ENCODE measurements at regions not wholly inside any gene's neighbourhood (a gene's known extent, or its start where the extent isn't known, plus 50 kb on each side); places are given as distances from the start of the nearest gene placed in this dataset.

DNA sequence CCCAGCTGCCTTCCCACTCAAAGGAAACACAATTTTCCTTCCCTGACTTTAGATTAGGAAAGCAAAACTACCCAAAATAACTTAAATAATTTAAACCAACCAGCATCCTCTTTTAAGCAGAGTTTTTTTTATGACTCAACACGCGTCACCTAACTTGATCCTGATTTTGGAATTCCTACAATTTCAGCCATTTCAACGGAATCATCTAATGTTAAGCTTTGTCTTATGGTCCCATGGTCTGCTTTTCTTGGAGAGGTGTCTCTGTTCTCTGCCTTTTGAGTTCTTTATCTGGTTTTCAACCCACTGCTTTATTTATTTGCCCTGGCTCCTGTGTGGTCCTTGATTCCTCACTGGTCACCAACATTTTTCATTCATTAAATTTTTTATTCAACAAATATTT, 219.2 kb upstream of the ARHGEF26 start:
- no peaks in the 10 kb centered on the region for H3K79me2 ChIP-seq (ENCODE audit: control insufficient read depth, insufficient read depth, low read length)
- no peak overlapping the region for H3K9ac ChIP-seq (ENCODE audit: low read length)
- 94% methylated on average over 3 of the region's 3 CpGs for WGBS (ENCODE audit: insufficient coverage)
- ATAC-seq (ENCODE audit: low read depth) (no peak), DNase-seq (no peak)
- no peaks in the 10 kb centered on the region for H3K9me3 ChIP-seq (ENCODE audit: control extremely low read depth in 1 of 3, control insufficient read depth in 2 of 3, insufficient read depth in 1 of 3, low read length in 2 of 3)
- Mint-ChIP-seq H3K4me1 (no peaks in the 10 kb centered on the region), H3K9me3 (ENCODE audit: insufficient read depth) (no peaks in the 10 kb centered on the region), H3K27me3 (no peaks in the 10 kb centered on the region), H3K4me3 (no peak overlapping the region), H3K27ac (no peak overlapping the region)
- H4K20me1 ChIP-seq (ENCODE audit: control insufficient read depth, insufficient read depth, low read length, poor library complexity, severe bottlenecking), result no peaks in the 10 kb centered on the region
- CTCF ChIA-PET, result no interaction called here
- POLR2A ChIA-PET, result no interaction called here
- TF ChIP-seq, protein P1, sequence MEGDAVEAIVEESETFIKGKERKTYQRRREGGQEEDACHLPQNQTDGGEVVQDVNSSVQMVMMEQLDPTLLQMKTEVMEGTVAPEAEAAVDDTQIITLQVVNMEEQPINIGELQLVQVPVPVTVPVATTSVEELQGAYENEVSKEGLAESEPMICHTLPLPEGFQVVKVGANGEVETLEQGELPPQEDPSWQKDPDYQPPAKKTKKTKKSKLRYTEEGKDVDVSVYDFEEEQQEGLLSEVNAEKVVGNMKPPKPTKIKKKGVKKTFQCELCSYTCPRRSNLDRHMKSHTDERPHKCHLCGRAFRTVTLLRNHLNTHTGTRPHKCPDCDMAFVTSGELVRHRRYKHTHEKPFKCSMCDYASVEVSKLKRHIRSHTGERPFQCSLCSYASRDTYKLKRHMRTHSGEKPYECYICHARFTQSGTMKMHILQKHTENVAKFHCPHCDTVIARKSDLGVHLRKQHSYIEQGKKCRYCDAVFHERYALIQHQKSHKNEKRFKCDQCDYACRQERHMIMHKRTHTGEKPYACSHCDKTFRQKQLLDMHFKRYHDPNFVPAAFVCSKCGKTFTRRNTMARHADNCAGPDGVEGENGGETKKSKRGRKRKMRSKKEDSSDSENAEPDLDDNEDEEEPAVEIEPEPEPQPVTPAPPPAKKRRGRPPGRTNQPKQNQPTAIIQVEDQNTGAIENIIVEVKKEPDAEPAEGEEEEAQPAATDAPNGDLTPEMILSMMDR (IDR thresholded peaks at IDR 0.05), result no peak
- no peak for TF ChIP-seq EZH2 (IDR thresholded peaks at IDR 0.05; ENCODE audit: borderline replicate concordance, insufficient read depth, low read depth, low read length, poor library complexity, severe bottlenecking)
- H3K36me3 ChIP-seq (replicated peaks in 1 of 2; ENCODE audit: control extremely low read depth in 1 of 2, control insufficient read depth in 1 of 2, extremely low read depth in 1 of 2, insufficient read depth in 2 of 2, low read length in 1 of 2), result no peaks in the 10 kb centered on the region
- intact Hi-C loops (cut with micrococcal nuclease), result no loop called here
- H3K27me3 ChIP-seq (replicated peaks in 1 of 4; ENCODE audit: control extremely low read depth in 1 of 4, control insufficient read depth in 3 of 4, insufficient read depth in 4 of 4, low read length in 3 of 4), result no peaks in the 10 kb centered on the region
- H3K4me1 ChIP-seq (ENCODE audit: control insufficient read depth in 2 of 2, insufficient read depth in 2 of 2, low read length in 2 of 2), result no peaks in the 10 kb centered on the region
- H2AFZ ChIP-seq (ENCODE audit: insufficient read depth, low read depth, low read length, poor library complexity, severe bottlenecking), result no peak overlapping the region
- H3K27ac ChIP-seq (ENCODE audit: low read length in 2 of 2), result no peak overlapping the region
- no peak overlapping the region for H3K4me2 ChIP-seq (replicated peaks; ENCODE audit: low read depth, low read length, poor library complexity, severe bottlenecking)
- H3K4me3 ChIP-seq (ENCODE audit: control extremely low read depth in 1 of 5, extremely low read depth in 1 of 5, insufficient read depth in 1 of 5, low read depth in 2 of 5, low read length in 4 of 5), result no peak overlapping the region

DNA sequence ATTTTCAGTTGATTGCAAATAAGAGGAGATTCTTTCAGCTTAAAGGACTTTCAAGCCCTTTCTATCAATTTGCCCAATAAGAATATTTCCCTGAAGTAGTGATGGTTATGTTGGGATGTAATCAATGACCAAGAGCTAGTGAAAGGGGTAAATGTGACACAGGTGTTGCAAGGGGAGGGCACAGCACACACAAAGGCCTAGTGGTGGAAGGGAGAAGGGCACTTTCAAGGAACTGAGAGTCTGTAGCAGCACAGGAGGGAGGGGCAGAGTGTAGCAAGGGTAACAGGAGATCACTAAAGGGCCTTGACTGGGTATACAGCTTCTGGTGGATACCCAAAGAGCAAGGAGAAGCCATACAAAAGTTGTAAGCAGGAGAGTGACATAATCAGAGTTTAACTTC, 217.8 kb upstream of the ARHGEF26 start:
- H3K79me2 ChIP-seq (ENCODE audit: control insufficient read depth, insufficient read depth, low read length), result no peaks in the 10 kb centered on the region
- H3K36me3 ChIP-seq (replicated peaks in 1 of 2; ENCODE audit: control extremely low read depth in 1 of 2, control insufficient read depth in 1 of 2, extremely low read depth in 1 of 2, insufficient read depth in 2 of 2, low read length in 1 of 2), result no peaks in the 10 kb centered on the region
- H3K9me3 ChIP-seq (ENCODE audit: control extremely low read depth in 1 of 3, control insufficient read depth in 2 of 3, insufficient read depth in 1 of 3, low read length in 2 of 3), result no peaks in the 10 kb centered on the region
- no peaks in the 10 kb centered on the region for H3K4me1 Mint-ChIP-seq
- no peaks in the 10 kb centered on the region for H3K9me3 Mint-ChIP-seq (ENCODE audit: insufficient read depth)
- ChIA-PET POLR2A (no interaction called here), CTCF (no interaction called here)
- no peak for DNase-seq
- no peak for TF ChIP-seq EZH2 (IDR thresholded peaks at IDR 0.05; ENCODE audit: borderline replicate concordance, insufficient read depth, low read depth, low read length, poor library complexity, severe bottlenecking)
- TF ChIP-seq, protein P1 (IDR thresholded peaks at IDR 0.05), result no peak
- no peak overlapping the region for H3K4me2 ChIP-seq (replicated peaks; ENCODE audit: low read depth, low read length, poor library complexity, severe bottlenecking)
- no peaks in the 10 kb centered on the region for H4K20me1 ChIP-seq (ENCODE audit: control insufficient read depth, insufficient read depth, low read length, poor library complexity, severe bottlenecking)
- no peak for ATAC-seq (ENCODE audit: low read depth)
- H3K27ac ChIP-seq (ENCODE audit: low read length in 2 of 2), result no peak overlapping the region
- no peak overlapping the region for H3K9ac ChIP-seq (ENCODE audit: low read length)
- H3K4me3 Mint-ChIP-seq, result no peak overlapping the region
- H3K27me3 Mint-ChIP-seq, result no peaks in the 10 kb centered on the region
- intact Hi-C loops (cut with micrococcal nuclease), result no loop called here
- H3K27me3 ChIP-seq (replicated peaks in 1 of 4; ENCODE audit: control extremely low read depth in 1 of 4, control insufficient read depth in 3 of 4, insufficient read depth in 4 of 4, low read length in 3 of 4), result no peaks in the 10 kb centered on the region
- no peak overlapping the region for H3K4me3 ChIP-seq (ENCODE audit: control extremely low read depth in 1 of 5, extremely low read depth in 1 of 5, insufficient read depth in 1 of 5, low read depth in 2 of 5, low read length in 4 of 5)
- no peak overlapping the region for H2AFZ ChIP-seq (ENCODE audit: insufficient read depth, low read depth, low read length, poor library complexity, severe bottlenecking)
- no peaks in the 10 kb centered on the region for H3K4me1 ChIP-seq (ENCODE audit: control insufficient read depth in 2 of 2, insufficient read depth in 2 of 2, low read length in 2 of 2)
- H3K27ac Mint-ChIP-seq, result no peak overlapping the region
